GM18505 (cell line): ENCODE measurements at regions not wholly inside any gene's neighbourhood (a gene's known extent, or its start where the extent isn't known, plus 50 kb on each side); places are given as distances from the start of the nearest gene placed in this dataset.

Experiments used
- ATAC-seq: cut with Tn5 transposase; IDR thresholded peaks from one replicate; pipeline ENCODE4 v1.9.1; 2021; ENCODE audit not compliant: unreplicated experiment
- POLR2A ChIP-seq: IDR thresholded peaks from 4 replicates; pipeline ENCODE4 v1.6.1; 2011; ENCODE audit warnings: borderline replicate concordance; ENCODE audit not compliant: insufficient read depth, insufficient read length; ENCODE audit errors: extremely low read depth

- ATAC-seq: no peak
- no peak for TF ChIP-seq POLR2A
These were observed 184.8 kb downstream of the IRX5 start for GRCh38 chr16:55115506-55115905.

GRCh38 chr16:55116165-55116920 is 185.7 kb downstream of the IRX5 start:
- TF ChIP-seq POLR2A: no peak
- no peak for ATAC-seq

GRCh38 chr16:55118701-55119260 is 188.1 kb downstream of the IRX5 start:
- no peak for ATAC-seq
- no peak for TF ChIP-seq POLR2A

GRCh38 chr16:55120408-55120807 is 189.7 kb downstream of the IRX5 start:
- TF ChIP-seq POLR2A: no peak

GRCh38 chr16:55120826-55121225 is 190.2 kb downstream of the IRX5 start:
- no peak for TF ChIP-seq POLR2A
- no peak for ATAC-seq

More at GRCh38 chr16:55120408-55120807, 189.7 kb downstream of the IRX5 start:
- no peak for ATAC-seq

- ATAC-seq: no peak
These were observed 193.0 kb downstream of the IRX5 start for GRCh38 chr16:55123652-55124051.

GRCh38 chr16:55125818-55126385 is 195.2 kb downstream of the IRX5 start:
- no peak for ATAC-seq
- no peak for TF ChIP-seq POLR2A

More at GRCh38 chr16:55123652-55124051, 193.0 kb downstream of the IRX5 start:
- TF ChIP-seq POLR2A: no peak

GRCh38 chr16:55126456-55126855 is 195.8 kb downstream of the IRX5 start:
- TF ChIP-seq POLR2A: no peak
- ATAC-seq: no peak

GRCh38 chr16:55130456-55130855 is 193.5 kb upstream of the IRX6 start:
- no peak for ATAC-seq

GRCh38 chr16:55130911-55131310 is 193.1 kb upstream of the IRX6 start:
- no peak for TF ChIP-seq POLR2A
- ATAC-seq: no peak

More at GRCh38 chr16:55130456-55130855, 193.5 kb upstream of the IRX6 start:
- no peak for TF ChIP-seq POLR2A

- TF ChIP-seq POLR2A: no peak
- ATAC-seq: no peak
These were observed 190.3 kb upstream of the IRX6 start for GRCh38 chr16:55133654-55134053.

- no peak for TF ChIP-seq POLR2A
- ATAC-seq: no peak
These were observed 187.4 kb upstream of the IRX6 start for GRCh38 chr16:55136356-55137150.

GRCh38 chr16:55138298-55138697 is 185.7 kb upstream of the IRX6 start:
- ATAC-seq: no peak
- no peak for TF ChIP-seq POLR2A
